Mesenchymal stem cell (in vitro differentiated cells and primary cell): ENCODE measurements at regions not wholly inside any gene's neighbourhood (a gene's known extent, or its start where the extent isn't known, plus 50 kb on each side); places are given as distances from the start of the nearest gene placed in this dataset.

Experiments used
- DNase-seq: peaks from one replicate; pipeline ENCODE4 v3.0.0-alpha.2; 2013
- H2AFZ ChIP-seq: one replicate; pipeline ENCODE4 v1.6.1; 2013; ENCODE audit warnings: low read depth, mild to moderate bottlenecking, control low read depth, inconsistent platforms, low read length, moderate library complexity
- H2AK5ac ChIP-seq: 2 replicates; pipeline ENCODE4 v1.6.1; 2013; ENCODE audit warnings: low read length, moderate library complexity, mild to moderate bottlenecking, inconsistent platforms; ENCODE audit not compliant: severe bottlenecking
- H2BK120ac ChIP-seq: one replicate; pipeline ENCODE4 v1.6.1; 2013; ENCODE audit warnings: low read depth, mild to moderate bottlenecking, inconsistent platforms, low read length, moderate library complexity
- H2BK12ac ChIP-seq, 2 experiments: one replicate each; pipeline ENCODE4 v1.6.1; 2013; ENCODE audit warnings: inconsistent platforms in 2 of 2, low read length in 2 of 2, mild to moderate bottlenecking in 2 of 2, moderate library complexity in 2 of 2, control low read depth in 1 of 2
- H2BK15ac ChIP-seq: one replicate; pipeline ENCODE4 v1.6.1; 2013; ENCODE audit warnings: mild to moderate bottlenecking, low read depth, inconsistent platforms; ENCODE audit not compliant: poor library complexity, severe bottlenecking
- H2BK5ac ChIP-seq: 2 replicates; pipeline ENCODE4 v1.6.1; 2013; ENCODE audit warnings: low read depth, mild to moderate bottlenecking, low read length, control low read depth, inconsistent platforms; ENCODE audit not compliant: poor library complexity, severe bottlenecking
- H3K14ac ChIP-seq, 2 experiments: one replicate each; pipeline ENCODE4 v1.6.1; 2013; ENCODE audit warnings: inconsistent platforms in 2 of 2, low read length in 2 of 2, control low read depth in 1 of 2, mild to moderate bottlenecking in 1 of 2, moderate library complexity in 1 of 2
- H3K18ac ChIP-seq, 2 experiments: one replicate each; pipeline ENCODE4 v1.6.1; 2013; ENCODE audit warnings: inconsistent platforms in 2 of 2, low read length in 2 of 2, control low read depth in 1 of 2, low read depth in 1 of 2, mild to moderate bottlenecking in 1 of 2
- H3K23ac ChIP-seq, 2 experiments: one replicate each; pipeline ENCODE4 v1.6.1; 2013; ENCODE audit warnings: inconsistent platforms in 2 of 2, low read length in 2 of 2, mild to moderate bottlenecking in 2 of 2, moderate library complexity in 2 of 2, control low read depth in 1 of 2
- H3K27ac ChIP-seq: 2 replicates; pipeline ENCODE4 v1.5.1; 2013; ENCODE audit warnings: mild to moderate bottlenecking, moderate library complexity, low read length, control low read depth, inconsistent platforms; ENCODE audit not compliant: poor library complexity, severe bottlenecking
- H3K27me3 ChIP-seq, 2 experiments: 2 replicates each; pipeline versions ENCODE4 v1.6.1 to v1.7.0; 2013; ENCODE audit warnings: low read length in 2 of 2, mild to moderate bottlenecking in 2 of 2, moderate library complexity in 2 of 2, control low read depth in 1 of 2, inconsistent platforms in 1 of 2; ENCODE audit not compliant: control insufficient read depth in 1 of 2, insufficient read depth in 1 of 2
- H3K36me3 ChIP-seq, 2 experiments: 2 replicates each; pipeline versions ENCODE4 v1.6.1 to v1.7.0; 2013; ENCODE audit warnings: low read length in 2 of 2, control low read depth in 1 of 2, inconsistent platforms in 1 of 2, low read depth in 1 of 2, mild to moderate bottlenecking in 1 of 2; ENCODE audit not compliant: insufficient read depth in 2 of 2, control insufficient read depth in 1 of 2
- H3K4ac ChIP-seq, 2 experiments: one replicate each; pipeline ENCODE4 v1.6.1; 2013; ENCODE audit warnings: inconsistent platforms in 2 of 2, low read length in 2 of 2, mild to moderate bottlenecking in 2 of 2, moderate library complexity in 2 of 2, control low read depth in 1 of 2, low read depth in 1 of 2
- H3K4me1 ChIP-seq: 2 replicates; pipeline ENCODE4 v1.6.1; 2013; ENCODE audit warnings: low read depth, low read length, control low read depth; ENCODE audit not compliant: control insufficient read depth, insufficient read depth
- H3K4me2 ChIP-seq: 2 replicates; pipeline ENCODE4 v1.6.1; 2013; ENCODE audit warnings: low read length, mild to moderate bottlenecking, inconsistent platforms; ENCODE audit not compliant: poor library complexity, severe bottlenecking
- H3K4me3 ChIP-seq, 2 experiments: 2 replicates each; pipeline versions ENCODE4 v1.5.1 to v1.7.0; 2013; ENCODE audit warnings: low read length in 2 of 2, mild to moderate bottlenecking in 2 of 2, control low read depth in 1 of 2, low read depth in 1 of 2; ENCODE audit not compliant: insufficient read depth in 1 of 2
- H3K79me1 ChIP-seq: replicated peaks from 2 replicates; pipeline ENCODE4 v1.6.1; 2013; ENCODE audit warnings: mild to moderate bottlenecking, control low read depth, low read length, inconsistent platforms; ENCODE audit not compliant: poor library complexity, severe bottlenecking
- H3K9ac ChIP-seq: 2 replicates; pipeline ENCODE4 v1.7.0; 2013; ENCODE audit warnings: mild to moderate bottlenecking, low read length, moderate library complexity
- H3K9me3 ChIP-seq: 2 replicates; pipeline ENCODE4 v1.7.0; 2013; ENCODE audit warnings: mild to moderate bottlenecking, low read length; ENCODE audit not compliant: control insufficient read depth
- H4K8ac ChIP-seq: one replicate; pipeline ENCODE4 v1.6.1; 2013; ENCODE audit warnings: inconsistent platforms, mild to moderate bottlenecking, low read length, moderate library complexity
- H4K91ac ChIP-seq: one replicate; pipeline ENCODE4 v1.6.1; 2013; ENCODE audit warnings: mild to moderate bottlenecking, low read length, inconsistent platforms
- WGBS: methylation state at CpG from one replicate; pipeline ENCODE4 v1.1.7; 2013; ENCODE audit warnings: mixed read lengths; 5-methylcytosine and 5-hydroxymethylcytosine counted together

DNA sequence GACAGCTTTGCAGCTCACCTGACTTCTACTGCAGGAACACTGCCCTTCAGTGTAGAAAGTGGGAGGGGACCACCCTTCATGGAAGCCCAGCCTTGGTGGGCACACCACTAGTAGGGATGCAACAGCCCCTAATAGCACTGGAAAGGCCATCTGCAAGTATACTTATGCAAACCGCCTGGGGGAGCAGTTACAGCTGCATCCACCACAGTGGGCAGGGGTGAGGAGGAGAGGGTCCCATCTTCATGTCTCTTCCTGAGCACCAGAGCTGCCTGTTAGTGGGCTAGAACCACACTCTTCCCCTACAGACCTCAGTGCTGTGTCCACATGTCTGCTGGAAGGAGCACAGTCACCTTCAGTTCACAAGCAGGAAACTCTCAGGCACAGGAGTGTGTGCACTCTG, 66.2 kb upstream of the LHX8 start:
- Histone ChIP-seq H2BK5ac (no peak overlapping the region), H3K18ac (no peak overlapping the region), H3K79me1 (no peaks in the 10 kb centered on the region), H2BK12ac (no peak overlapping the region), H3K23ac (no peak overlapping the region), H3K9ac (no peak overlapping the region), H2AK5ac (no peak overlapping the region), H3K4ac (no peak overlapping the region), H3K36me3 (no peaks in the 10 kb centered on the region), H3K4me1 (no peaks in the 10 kb centered on the region), H3K9me3 (peaks cover 11% of the 10 kb centered on the region), H2BK120ac (no peak overlapping the region), H2AFZ (no peak overlapping the region), H3K4me3 (no peak overlapping the region), H2BK15ac (no peak overlapping the region), H4K91ac (no peak overlapping the region), H4K8ac (no peak overlapping the region), H3K14ac (no peak overlapping the region), H3K4me2 (no peak overlapping the region), H3K27me3 (no peaks in the 10 kb centered on the region), H3K27ac (no peak overlapping the region)
- 74% methylated on average over 1 of the region's 1 CpG for WGBS
- DNase-seq: no peak

DNA sequence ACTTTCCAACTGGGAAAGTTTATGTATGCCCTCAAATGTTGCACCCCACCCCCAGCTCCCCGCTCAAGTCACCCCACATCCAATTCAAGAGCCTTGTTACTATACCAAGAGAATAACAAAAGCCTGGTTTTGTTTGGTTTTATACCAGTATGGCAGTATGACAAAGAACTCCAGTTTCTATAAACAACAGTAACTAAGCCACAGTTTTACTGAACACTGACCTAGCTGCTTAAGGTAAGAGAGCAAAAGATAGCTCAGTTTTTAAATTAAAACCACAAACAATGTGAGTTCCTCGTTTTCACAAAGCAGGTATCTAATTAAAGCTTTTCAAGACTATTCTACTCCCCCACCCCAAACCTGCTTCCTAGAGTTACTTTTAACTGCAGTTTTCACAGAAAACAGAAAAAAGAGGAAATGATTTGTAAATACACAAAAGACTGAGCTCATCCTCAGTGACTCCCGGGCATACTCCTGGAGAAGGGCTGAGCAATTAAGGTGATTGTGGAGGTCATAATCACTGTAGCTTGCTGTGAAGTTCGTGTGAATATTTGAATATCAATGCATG, 59.3 kb upstream of the LHX8 start:
- Histone ChIP-seq H3K4me1 (no peaks in the 10 kb centered on the region), H3K4me3 (no peak overlapping the region), H2BK5ac (no peak overlapping the region), H3K79me1 (no peaks in the 10 kb centered on the region), H4K91ac (no peak overlapping the region), H2AK5ac (no peak overlapping the region), H2BK120ac (no peak overlapping the region), H3K14ac (no peak overlapping the region), H3K27me3 (no peaks in the 10 kb centered on the region), H2BK12ac (no peak overlapping the region), H3K36me3 (no peaks in the 10 kb centered on the region), H3K9ac (no peak overlapping the region), H3K4me2 (no peak overlapping the region), H4K8ac (no peak overlapping the region), H2AFZ (no peak overlapping the region), H2BK15ac (no peak overlapping the region), H3K23ac (no peak overlapping the region), H3K18ac (no peak overlapping the region), H3K27ac (no peak overlapping the region), H3K9me3 (no peaks in the 10 kb centered on the region), H3K4ac (no peak overlapping the region)
- WGBS: 18% methylated on average over 3 of the region's 4 CpGs
- DNase-seq: no peak

DNA sequence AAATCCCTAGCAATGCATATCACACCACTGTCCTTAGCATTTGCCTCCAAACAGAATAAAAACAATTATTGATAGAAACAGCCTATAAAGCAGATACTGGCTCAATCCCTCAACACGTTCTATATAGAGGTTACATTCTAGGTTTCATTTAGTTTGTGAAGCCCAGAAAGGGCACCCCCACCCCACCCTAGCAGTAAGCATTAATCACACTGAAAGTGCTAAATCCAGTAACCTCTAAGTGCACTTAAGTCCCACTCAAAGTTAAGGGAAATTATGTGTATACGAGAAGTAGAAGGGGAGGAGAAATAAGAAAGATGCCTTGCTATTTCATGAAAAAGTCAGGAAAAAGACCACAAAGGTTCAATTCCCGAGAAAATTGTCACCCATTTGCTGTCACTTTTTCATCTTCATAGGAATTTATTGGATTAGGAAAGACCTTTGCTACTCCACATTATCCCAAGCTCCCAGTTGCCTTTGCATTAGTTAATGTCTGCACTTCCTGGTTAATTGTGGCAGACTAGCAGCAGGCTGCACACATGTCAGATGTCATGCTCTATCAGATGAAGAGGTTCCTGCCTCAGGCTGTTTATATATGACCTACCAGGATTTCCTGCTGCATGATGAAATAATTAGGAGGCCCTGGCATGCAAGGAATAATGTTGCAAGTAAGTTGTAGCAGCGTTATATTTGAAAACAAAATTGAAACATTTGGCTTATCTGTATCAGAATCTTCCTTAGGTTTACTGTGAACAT, 54.5 kb upstream of the LHX8 start:
- Histone ChIP-seq H2BK120ac (no peak overlapping the region), H2BK12ac (no peak overlapping the region), H2BK5ac (no peak overlapping the region), H3K4me2 (no peak overlapping the region), H2AK5ac (no peak overlapping the region), H3K9ac (no peak overlapping the region), H3K4me3 (no peak overlapping the region), H3K14ac (no peak overlapping the region), H3K18ac (no peak overlapping the region), H3K27me3 (no peaks in the 10 kb centered on the region), H3K27ac (no peak overlapping the region), H3K4me1 (no peaks in the 10 kb centered on the region), H3K79me1 (no peaks in the 10 kb centered on the region), H3K23ac (no peak overlapping the region), H2AFZ (no peak overlapping the region), H2BK15ac (no peak overlapping the region), H4K8ac (no peak overlapping the region), H4K91ac (no peak overlapping the region), H3K36me3 (no peaks in the 10 kb centered on the region), H3K4ac (no peak overlapping the region), H3K9me3 (no peaks in the 10 kb centered on the region)
- DNase-seq: peak; percentile 58
- 53% methylated on average over 2 of the region's 4 CpGs for WGBS

DNA sequence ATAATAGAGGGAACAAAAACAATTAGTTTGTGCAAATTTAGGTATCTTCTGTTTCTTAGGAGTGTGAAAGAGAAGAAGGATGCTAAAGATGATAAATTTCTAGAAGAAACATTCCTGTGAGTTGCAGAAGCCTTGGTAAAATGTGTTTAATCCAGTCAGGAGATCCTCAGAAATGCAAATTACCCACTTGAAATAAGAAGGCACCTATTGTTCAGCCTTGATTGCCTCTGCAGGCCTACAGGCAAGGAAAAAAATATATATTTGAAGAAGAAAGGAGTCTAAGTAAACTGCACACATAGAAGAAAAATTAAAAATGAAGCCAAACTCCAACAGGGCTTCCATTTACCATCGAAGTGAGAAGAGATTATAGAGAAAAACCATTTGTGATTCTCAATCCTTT, 51.0 kb upstream of the LHX8 start:
- Histone ChIP-seq H2BK5ac (no peak overlapping the region), H3K36me3 (no peaks in the 10 kb centered on the region), H3K14ac (no peak overlapping the region), H3K4ac (no peak overlapping the region), H2AFZ (no peak overlapping the region), H2BK120ac (no peak overlapping the region), H2AK5ac (no peak overlapping the region), H3K79me1 (no peaks in the 10 kb centered on the region), H2BK15ac (no peak overlapping the region), H3K4me3 (no peak overlapping the region), H2BK12ac (no peak overlapping the region), H3K27ac (no peak overlapping the region), H3K9me3 (no peaks in the 10 kb centered on the region), H3K9ac (no peak overlapping the region), H3K4me2 (no peak overlapping the region), H3K23ac (no peak overlapping the region), H3K4me1 (no peaks in the 10 kb centered on the region), H4K91ac (no peak overlapping the region), H4K8ac (no peak overlapping the region), H3K27me3 (no peaks in the 10 kb centered on the region), H3K18ac (no peak overlapping the region)
- no peak for DNase-seq
- WGBS: no CpG with 5 or more reads among the region's 1 CpG
